ENCODE measurements at regions not wholly inside any gene's neighbourhood (a gene's known extent, or its start where the extent isn't known, plus 50 kb on each side); places are given as distances from the start of the nearest gene placed in this dataset.

- Histone ChIP-seq H4K20me1 (ENCODE audit: insufficient read depth) (no peaks in the 10 kb centered on the region), H3K27me3 (ENCODE audit: insufficient read depth, low read depth) (no peaks in the 10 kb centered on the region), H3K4me2 (no peak overlapping the region), H2AFZ (ENCODE audit: low read depth) (no peak overlapping the region), H3K36me3 (ENCODE audit: insufficient read depth) (no peaks in the 10 kb centered on the region), H3K79me2 (ENCODE audit: insufficient read depth, low read depth) (no peaks in the 10 kb centered on the region), H3K27ac (no peak overlapping the region), H3K9ac (no peak overlapping the region), H3K4me3 (IDR thresholded peaks at IDR 0.05; ENCODE audit: insufficient read depth, low read depth, low read length) (no peak overlapping the region), H3K4me1 (ENCODE audit: low read depth, poor library complexity, severe bottlenecking) (no peaks in the 10 kb centered on the region)
- no peak for TF ChIP-seq CTCF (conservative IDR thresholded peaks at IDR 0.05; ENCODE audit: low read depth, low read length)
These were observed 90.2 kb upstream of the FAM174A start for GRCh38 chr5:100444961-100445360.

GRCh38 chr5:100434815-100435214 lies 100.4 kb upstream of the FAM174A start:
- no peak overlapping the region for H3K4me2 ChIP-seq
- no peaks in the 10 kb centered on the region for H4K20me1 ChIP-seq (ENCODE audit: insufficient read depth)
- TF ChIP-seq CTCF (conservative IDR thresholded peaks at IDR 0.05; ENCODE audit: low read depth, low read length): no peak
- no peaks in the 10 kb centered on the region for H3K36me3 ChIP-seq (ENCODE audit: insufficient read depth)
- no peaks in the 10 kb centered on the region for H3K27me3 ChIP-seq (ENCODE audit: insufficient read depth, low read depth)
- H3K4me1 ChIP-seq (ENCODE audit: low read depth, poor library complexity, severe bottlenecking): peaks cover 3% of the 10 kb centered on the region
- H3K27ac ChIP-seq: no peak overlapping the region
- H3K9ac ChIP-seq: no peak overlapping the region
- H3K4me3 ChIP-seq (IDR thresholded peaks at IDR 0.05; ENCODE audit: insufficient read depth, low read depth, low read length): no peak overlapping the region
- H3K79me2 ChIP-seq (ENCODE audit: insufficient read depth, low read depth): no peaks in the 10 kb centered on the region
- H2AFZ ChIP-seq (ENCODE audit: low read depth): no peak overlapping the region

- Histone ChIP-seq H3K79me2 (ENCODE audit: insufficient read depth, low read depth) (no peaks in the 10 kb centered on the region), H3K4me1 (ENCODE audit: low read depth, poor library complexity, severe bottlenecking) (peaks cover 3% of the 10 kb centered on the region), H3K4me2 (no peak overlapping the region), H3K9ac (no peak overlapping the region), H3K4me3 (IDR thresholded peaks at IDR 0.05; ENCODE audit: insufficient read depth, low read depth, low read length) (no peak overlapping the region), H3K27ac (no peak overlapping the region), H3K27me3 (ENCODE audit: insufficient read depth, low read depth) (no peaks in the 10 kb centered on the region), H4K20me1 (ENCODE audit: insufficient read depth) (no peaks in the 10 kb centered on the region), H3K36me3 (ENCODE audit: insufficient read depth) (no peaks in the 10 kb centered on the region), H2AFZ (ENCODE audit: low read depth) (no peak overlapping the region)
- no peak for TF ChIP-seq CTCF (conservative IDR thresholded peaks at IDR 0.05; ENCODE audit: low read depth, low read length)
These were observed 102.4 kb upstream of the FAM174A start for GRCh38 chr5:100432741-100433140.

- Histone ChIP-seq H3K79me2 (ENCODE audit: insufficient read depth, low read depth) (no peaks in the 10 kb centered on the region), H3K9ac (no peak overlapping the region), H3K4me2 (no peak overlapping the region), H3K27ac (no peak overlapping the region), H3K4me1 (ENCODE audit: low read depth, poor library complexity, severe bottlenecking) (peaks cover 3% of the 10 kb centered on the region), H4K20me1 (ENCODE audit: insufficient read depth) (no peaks in the 10 kb centered on the region), H3K36me3 (ENCODE audit: insufficient read depth) (no peaks in the 10 kb centered on the region), H2AFZ (ENCODE audit: low read depth) (no peak overlapping the region), H3K27me3 (ENCODE audit: insufficient read depth, low read depth) (no peaks in the 10 kb centered on the region), H3K4me3 (IDR thresholded peaks at IDR 0.05; ENCODE audit: insufficient read depth, low read depth, low read length) (no peak overlapping the region)
- peak; percentile 97 for TF ChIP-seq CTCF (conservative IDR thresholded peaks at IDR 0.05; ENCODE audit: low read depth, low read length)
These were observed 104.6 kb upstream of the FAM174A start for GRCh38 chr5:100430268-100431195.

Data from KMS-11 (cell line).